SK-N-SH treated with all-trans-retinoic acid at 6 μM for 48 hours (cell line): ENCODE measurements at regions not wholly inside any gene's neighbourhood (a gene's known extent, or its start where the extent isn't known, plus 50 kb on each side); places are given as distances from the start of the nearest gene placed in this dataset.

ENCODE experiments used
- ATAC-seq: fragments of 200-7000 bp; cut with Tn5 transposase; 3 replicates; pipeline ENCODE4 v1.9.1; 2020; ENCODE audit warnings: mild to moderate bottlenecking, moderate library complexity
- ARNTL ChIP-seq: fragments of 450-650 bp; formaldehyde crosslinking; IDR thresholded peaks from 2 replicates; pipeline ENCODE4 v1.5.0; 2020; ENCODE audit warnings: low read depth, mild to moderate bottlenecking, moderate library complexity, borderline replicate concordance
- BACH2 ChIP-seq: fragments of 250-450 bp; sonication (Bioruptor Pico); IDR thresholded peaks from 2 replicates; pipeline ENCODE4 v1.9.0; 2021; ENCODE audit warnings: mild to moderate bottlenecking, borderline replicate concordance
- CSDC2 ChIP-seq: fragments of 250-450 bp; sonication (Bioruptor Pico); IDR thresholded peaks from 2 replicates; pipeline ENCODE4 v1.5.0; 2020; ENCODE audit warnings: mild to moderate bottlenecking, moderate library complexity
- ESRRG ChIP-seq: fragments of 250-450 bp; sonication (Bioruptor Pico); IDR thresholded peaks from 2 replicates; pipeline ENCODE4 v1.6.1; 2021; ENCODE audit warnings: mild to moderate bottlenecking
- GLIS3 ChIP-seq: fragments of 250-450 bp; sonication (Bioruptor Pico); IDR thresholded peaks from 2 replicates; pipeline ENCODE4 v1.5.0; 2020; ENCODE audit warnings: mild to moderate bottlenecking, moderate library complexity
- ISL1 ChIP-seq: fragments of 250-450 bp; sonication (Bioruptor Pico); IDR thresholded peaks from 2 replicates; pipeline ENCODE4 v2.1.2; 2022; ENCODE audit warnings: mild to moderate bottlenecking, moderate library complexity
- OSR1 ChIP-seq: fragments of 250-450 bp; sonication (Bioruptor Pico); IDR thresholded peaks from 2 replicates; pipeline ENCODE4 v1.8.0; 2022; ENCODE audit warnings: moderate library complexity, mild to moderate bottlenecking, inconsistent platforms
- POU6F1 ChIP-seq: fragments of 250-450 bp; sonication (Bioruptor Pico); IDR thresholded peaks from 2 replicates; pipeline ENCODE4 v1.8.0; 2021; ENCODE audit warnings: low read depth, mild to moderate bottlenecking, moderate library complexity, borderline replicate concordance
- PPARA ChIP-seq: fragments of 250-450 bp; sonication (Bioruptor Pico); IDR thresholded peaks from 2 replicates; pipeline ENCODE4 v1.5.0; 2020; ENCODE audit warnings: mild to moderate bottlenecking, borderline replicate concordance
- RARB ChIP-seq: fragments of 250-450 bp; sonication (Bioruptor Pico); IDR thresholded peaks from 2 replicates; pipeline ENCODE4 v1.8.0; 2021; ENCODE audit warnings: mild to moderate bottlenecking, moderate library complexity
- SNAI2 ChIP-seq: fragments of 250-450 bp; sonication (Bioruptor Pico); IDR thresholded peaks from 2 replicates; pipeline ENCODE4 v1.5.0; 2020; ENCODE audit warnings: mild to moderate bottlenecking, moderate library complexity
- TCF4 ChIP-seq: fragments of 250-450 bp; sonication (Bioruptor Pico); IDR thresholded peaks from 2 replicates; pipeline ENCODE4 v1.8.0; 2021; ENCODE audit warnings: mild to moderate bottlenecking, moderate library complexity, borderline replicate concordance
- TOX ChIP-seq: fragments of 250-450 bp; sonication (Bioruptor Pico); IDR thresholded peaks from 2 replicates; pipeline ENCODE4 v1.8.0; 2021; ENCODE audit warnings: mild to moderate bottlenecking, moderate library complexity, borderline replicate concordance
- ZC3H10 ChIP-seq: fragments of 250-450 bp; sonication (Bioruptor Pico); IDR thresholded peaks from 2 replicates; pipeline ENCODE4 v1.5.1; 2021; ENCODE audit warnings: mild to moderate bottlenecking, moderate library complexity
- ZFP3 ChIP-seq: fragments of 250-450 bp; sonication (Bioruptor Pico); IDR thresholded peaks from 2 replicates; pipeline ENCODE4 v1.5.0; 2020; ENCODE audit warnings: mild to moderate bottlenecking, moderate library complexity
- ZNF565 ChIP-seq: fragments of 450-650 bp; formaldehyde crosslinking; conservative IDR thresholded peaks from 2 replicates; pipeline ENCODE4 v1.5.0; 2020; ENCODE audit warnings: low read depth, mild to moderate bottlenecking, moderate library complexity
- ZNF70 ChIP-seq: fragments of 450-650 bp; formaldehyde crosslinking; IDR thresholded peaks from 2 replicates; pipeline ENCODE4 v1.5.0; 2020; ENCODE audit warnings: mild to moderate bottlenecking, moderate library complexity
- TF ChIP-seq, protein P1 (sequence below): fragments of 250-450 bp; sonication (Bioruptor Pico); IDR thresholded peaks from 2 replicates; pipeline ENCODE4 v1.5.1; 2020; ENCODE audit warnings: low read depth, mild to moderate bottlenecking, moderate library complexity
- TF ChIP-seq, protein P2 (sequence below): fragments of 250-450 bp; sonication (Bioruptor Pico); IDR thresholded peaks from 2 replicates; pipeline ENCODE4 v1.5.0; 2020; ENCODE audit warnings: mild to moderate bottlenecking, moderate library complexity
- TF ChIP-seq, protein P3 (sequence below): fragments of 250-450 bp; sonication (Bioruptor Pico); IDR thresholded peaks from 2 replicates; pipeline ENCODE4 v1.8.0; 2020; ENCODE audit warnings: mild to moderate bottlenecking, moderate library complexity, borderline replicate concordance

GRCh38 chr12:91606662-91607377 lies 424.2 kb upstream of the DCN start:
- TF ChIP-seq, protein P1, sequence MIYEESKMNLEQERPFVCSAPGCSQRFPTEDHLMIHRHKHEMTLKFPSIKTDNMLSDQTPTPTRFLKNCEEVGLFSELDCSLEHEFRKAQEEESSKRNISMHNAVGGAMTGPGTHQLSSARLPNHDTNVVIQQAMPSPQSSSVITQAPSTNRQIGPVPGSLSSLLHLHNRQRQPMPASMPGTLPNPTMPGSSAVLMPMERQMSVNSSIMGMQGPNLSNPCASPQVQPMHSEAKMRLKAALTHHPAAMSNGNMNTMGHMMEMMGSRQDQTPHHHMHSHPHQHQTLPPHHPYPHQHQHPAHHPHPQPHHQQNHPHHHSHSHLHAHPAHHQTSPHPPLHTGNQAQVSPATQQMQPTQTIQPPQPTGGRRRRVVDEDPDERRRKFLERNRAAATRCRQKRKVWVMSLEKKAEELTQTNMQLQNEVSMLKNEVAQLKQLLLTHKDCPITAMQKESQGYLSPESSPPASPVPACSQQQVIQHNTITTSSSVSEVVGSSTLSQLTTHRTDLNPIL (CRISPR knock-in tag) = no peak
- no peak for TF ChIP-seq BACH2 (CRISPR knock-in tag)
- ATAC-seq = no peak

GRCh38 chr12:91604897-91605296 lies 422.3 kb upstream of the DCN start:
- TF ChIP-seq GLIS3 (CRISPR knock-in tag) = no peak
- no peak for TF ChIP-seq PPARA (CRISPR knock-in tag)
- no peak for TF ChIP-seq ZNF70
- no peak for TF ChIP-seq OSR1 (CRISPR knock-in tag)
- TF ChIP-seq TOX = no peak
- no peak for TF ChIP-seq ISL1 (CRISPR knock-in tag)
- TF ChIP-seq TCF4 = no peak
- TF ChIP-seq SNAI2 = no peak
- TF ChIP-seq, protein P1 (CRISPR knock-in tag) = no peak
- no peak for TF ChIP-seq ARNTL (CRISPR knock-in tag)
- TF ChIP-seq ZFP3 (CRISPR knock-in tag) = no peak
- no peak for ATAC-seq

GRCh38 chr12:91603060-91603459 lies 420.4 kb upstream of the DCN start:
- no peak for ATAC-seq
- TF ChIP-seq PPARA (CRISPR knock-in tag) (no peak), ZNF565 (CRISPR knock-in tag) (no peak), ZFP3 (CRISPR knock-in tag) (no peak), OSR1 (CRISPR knock-in tag) (no peak), ISL1 (CRISPR knock-in tag) (0 out of 2 replicates have a peak, but pooled peaks have one; percentile 7)

- TF ChIP-seq ZNF565 (CRISPR knock-in tag) (no peak), POU6F1 (CRISPR knock-in tag) (no peak), CSDC2 (CRISPR knock-in tag) (no peak), SNAI2 (no peak), BACH2 (CRISPR knock-in tag) (no peak), RARB (CRISPR knock-in tag) (no peak), ZC3H10 (CRISPR knock-in tag) (no peak), TCF4 (no peak), GLIS3 (CRISPR knock-in tag) (no peak), ESRRG (CRISPR knock-in tag) (no peak)
- TF ChIP-seq, protein P2, sequence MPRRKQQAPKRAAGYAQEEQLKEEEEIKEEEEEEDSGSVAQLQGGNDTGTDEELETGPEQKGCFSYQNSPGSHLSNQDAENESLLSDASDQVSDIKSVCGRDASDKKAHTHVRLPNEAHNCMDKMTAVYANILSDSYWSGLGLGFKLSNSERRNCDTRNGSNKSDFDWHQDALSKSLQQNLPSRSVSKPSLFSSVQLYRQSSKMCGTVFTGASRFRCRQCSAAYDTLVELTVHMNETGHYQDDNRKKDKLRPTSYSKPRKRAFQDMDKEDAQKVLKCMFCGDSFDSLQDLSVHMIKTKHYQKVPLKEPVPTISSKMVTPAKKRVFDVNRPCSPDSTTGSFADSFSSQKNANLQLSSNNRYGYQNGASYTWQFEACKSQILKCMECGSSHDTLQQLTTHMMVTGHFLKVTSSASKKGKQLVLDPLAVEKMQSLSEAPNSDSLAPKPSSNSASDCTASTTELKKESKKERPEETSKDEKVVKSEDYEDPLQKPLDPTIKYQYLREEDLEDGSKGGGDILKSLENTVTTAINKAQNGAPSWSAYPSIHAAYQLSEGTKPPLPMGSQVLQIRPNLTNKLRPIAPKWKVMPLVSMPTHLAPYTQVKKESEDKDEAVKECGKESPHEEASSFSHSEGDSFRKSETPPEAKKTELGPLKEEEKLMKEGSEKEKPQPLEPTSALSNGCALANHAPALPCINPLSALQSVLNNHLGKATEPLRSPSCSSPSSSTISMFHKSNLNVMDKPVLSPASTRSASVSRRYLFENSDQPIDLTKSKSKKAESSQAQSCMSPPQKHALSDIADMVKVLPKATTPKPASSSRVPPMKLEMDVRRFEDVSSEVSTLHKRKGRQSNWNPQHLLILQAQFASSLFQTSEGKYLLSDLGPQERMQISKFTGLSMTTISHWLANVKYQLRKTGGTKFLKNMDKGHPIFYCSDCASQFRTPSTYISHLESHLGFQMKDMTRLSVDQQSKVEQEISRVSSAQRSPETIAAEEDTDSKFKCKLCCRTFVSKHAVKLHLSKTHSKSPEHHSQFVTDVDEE = no peak
- TF ChIP-seq, protein P3, sequence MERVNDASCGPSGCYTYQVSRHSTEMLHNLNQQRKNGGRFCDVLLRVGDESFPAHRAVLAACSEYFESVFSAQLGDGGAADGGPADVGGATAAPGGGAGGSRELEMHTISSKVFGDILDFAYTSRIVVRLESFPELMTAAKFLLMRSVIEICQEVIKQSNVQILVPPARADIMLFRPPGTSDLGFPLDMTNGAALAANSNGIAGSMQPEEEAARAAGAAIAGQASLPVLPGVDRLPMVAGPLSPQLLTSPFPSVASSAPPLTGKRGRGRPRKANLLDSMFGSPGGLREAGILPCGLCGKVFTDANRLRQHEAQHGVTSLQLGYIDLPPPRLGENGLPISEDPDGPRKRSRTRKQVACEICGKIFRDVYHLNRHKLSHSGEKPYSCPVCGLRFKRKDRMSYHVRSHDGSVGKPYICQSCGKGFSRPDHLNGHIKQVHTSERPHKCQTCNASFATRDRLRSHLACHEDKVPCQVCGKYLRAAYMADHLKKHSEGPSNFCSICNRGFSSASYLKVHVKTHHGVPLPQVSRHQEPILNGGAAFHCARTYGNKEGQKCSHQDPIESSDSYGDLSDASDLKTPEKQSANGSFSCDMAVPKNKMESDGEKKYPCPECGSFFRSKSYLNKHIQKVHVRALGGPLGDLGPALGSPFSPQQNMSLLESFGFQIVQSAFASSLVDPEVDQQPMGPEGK (CRISPR knock-in tag) = no peak
- ATAC-seq = no peak
Observed at GRCh38 chr12:91601054-91601453, 418.4 kb upstream of the DCN start.
